Stimulated activated CD4-positive, alpha-beta T cell treated with anti-CD3 and anti-CD28 coated beads, TNF-alpha, amount 100 ng/mL, for 48 hours (primary cell): ENCODE measurements at regions not wholly inside any gene's neighbourhood (a gene's known extent, or its start where the extent isn't known, plus 50 kb on each side); places are given as distances from the start of the nearest gene placed in this dataset.

Experiments
- DNase-seq, 3 donors: peaks; one replicate each; pipeline ENCODE4 v3.0.0-alpha.2; 2020; ENCODE audit warnings: low read depth in 3 of 3

DNA sequence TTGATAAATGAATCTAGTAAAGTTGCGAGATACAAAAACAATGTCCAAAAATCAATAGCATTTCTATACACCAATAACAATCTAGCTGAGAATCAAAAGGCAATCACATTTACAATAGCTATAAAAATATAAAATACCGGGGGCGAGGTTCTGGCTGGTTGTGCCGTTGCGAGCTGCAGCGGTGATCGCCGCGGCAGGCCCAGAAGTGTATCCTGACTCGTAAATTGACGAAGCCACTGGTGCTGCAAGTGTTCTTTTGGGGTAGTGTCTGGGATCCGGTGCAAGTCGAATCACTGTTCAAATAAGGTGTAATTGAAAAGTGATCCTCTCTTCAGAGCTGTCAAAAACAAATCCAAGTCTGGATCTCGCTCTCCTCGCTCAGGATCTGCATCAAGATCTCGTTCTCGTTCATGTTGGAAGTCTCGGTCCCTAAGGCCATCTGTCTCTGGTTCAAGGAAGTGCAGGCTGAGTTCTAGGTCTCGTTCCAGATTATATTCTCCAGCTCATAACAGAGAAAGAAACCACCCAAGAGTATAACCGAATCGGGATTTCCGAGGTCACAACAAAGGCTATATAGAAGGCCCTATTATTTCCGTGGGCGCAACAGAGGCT lies 80.1 kb upstream of the STT3B start:
- DNase-seq: no peak

DNA sequence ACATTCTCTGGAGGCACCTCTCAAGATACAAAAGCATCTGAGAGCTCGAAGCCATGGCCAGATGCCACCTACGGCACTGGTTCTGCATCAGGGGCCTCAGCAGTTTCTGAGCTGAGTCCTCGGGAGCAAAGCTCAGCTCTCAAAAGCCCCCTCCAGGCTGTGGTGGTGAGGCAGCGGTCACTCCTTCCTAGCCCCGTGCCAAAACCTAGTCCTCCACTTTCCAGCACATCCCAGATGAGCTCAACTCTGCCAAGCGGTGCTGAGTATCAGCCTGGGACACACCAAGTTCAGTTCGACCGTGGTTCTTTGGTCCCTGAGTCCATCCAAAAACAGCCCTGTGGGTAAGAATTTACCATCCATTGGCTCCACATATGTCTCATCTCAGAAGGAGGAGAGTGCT lies 79.3 kb upstream of the STT3B start:
- DNase-seq: no peak

DNA sequence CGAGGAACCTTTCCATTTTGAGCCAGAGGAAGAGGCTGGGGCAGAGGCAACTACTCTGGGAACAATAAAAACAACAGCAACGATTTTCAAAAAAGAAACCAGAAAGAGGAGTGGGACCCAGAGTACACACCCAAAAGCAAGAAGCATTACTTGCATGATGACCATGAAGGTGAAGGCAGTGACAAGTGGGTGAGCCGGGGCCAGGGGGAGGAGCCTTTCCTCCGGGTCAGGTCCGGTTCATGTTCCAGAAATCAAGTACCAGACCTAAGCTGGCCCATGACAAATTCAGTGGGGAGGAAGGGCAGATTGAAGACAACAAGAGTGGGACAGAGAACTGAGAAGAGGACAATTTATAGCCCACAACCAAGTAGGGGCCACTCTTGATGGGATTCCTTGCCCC lies 77.2 kb upstream of the STT3B start:
- DNase-seq: no peak

DNA sequence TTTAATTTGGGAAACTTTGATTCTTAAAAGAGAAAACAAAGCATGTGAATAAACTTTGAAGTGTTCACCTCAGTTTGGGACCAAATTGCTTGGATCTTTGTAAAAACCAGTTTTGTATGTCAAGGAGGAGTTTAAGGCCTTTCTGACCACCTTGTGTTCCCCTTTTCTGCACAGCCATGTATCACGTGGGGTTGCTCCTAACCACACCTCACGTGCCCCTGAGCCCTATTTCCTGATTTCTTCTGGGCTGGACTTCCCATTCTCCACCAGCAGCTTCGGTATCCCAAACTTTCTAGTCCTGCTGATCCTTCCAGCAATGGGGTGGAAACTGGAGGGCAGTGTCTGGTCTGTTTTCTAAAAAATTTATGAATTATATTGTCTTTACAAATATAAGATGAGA lies 76.4 kb upstream of the STT3B start:
- DNase-seq: no peak

DNA sequence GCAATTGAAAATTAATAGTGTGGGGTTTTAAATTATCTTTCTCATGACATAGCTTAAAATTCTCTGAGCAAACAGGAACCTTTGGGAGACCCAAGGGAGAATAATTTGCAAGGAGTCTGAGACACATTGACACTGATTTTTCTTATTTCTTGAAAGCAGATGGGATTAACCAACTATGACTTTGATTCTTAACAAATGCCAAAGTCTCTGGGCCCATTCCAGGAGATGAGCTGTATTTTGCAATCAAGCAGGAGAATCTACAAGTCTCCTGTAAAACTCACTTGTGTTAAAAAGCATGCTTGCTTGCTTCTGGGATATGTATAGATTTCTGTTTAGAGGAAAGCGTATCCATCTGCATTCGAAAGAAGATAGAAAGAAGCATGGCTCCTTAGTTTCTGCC lies 71.3 kb upstream of the STT3B start:
- no peak for DNase-seq

DNA sequence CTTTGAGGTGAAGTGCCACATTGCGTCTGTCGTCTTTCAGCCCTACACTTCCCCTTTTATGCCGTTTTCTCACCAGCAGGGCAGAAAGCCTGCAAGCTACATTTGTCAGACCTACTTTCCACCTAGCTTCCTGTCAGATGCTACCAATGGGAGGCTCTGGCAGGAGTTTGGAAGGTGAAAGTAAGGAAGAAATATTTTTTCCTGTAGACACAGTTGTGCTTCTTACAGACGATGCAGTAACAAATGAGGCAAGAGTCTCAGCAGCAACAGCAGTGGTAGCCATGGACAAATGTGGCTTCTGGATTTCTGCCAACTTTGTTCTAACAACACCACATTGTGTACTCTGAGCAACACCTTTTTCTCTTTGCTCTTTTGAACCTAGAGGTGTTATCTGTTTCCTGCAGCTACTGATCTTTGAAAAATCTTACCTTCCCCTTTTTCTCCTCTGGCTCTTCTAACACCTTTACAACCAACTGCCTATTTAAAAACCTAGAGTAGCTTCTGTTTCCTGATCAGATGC lies 70.6 kb upstream of the STT3B start:
- DNase-seq: no peak

DNA sequence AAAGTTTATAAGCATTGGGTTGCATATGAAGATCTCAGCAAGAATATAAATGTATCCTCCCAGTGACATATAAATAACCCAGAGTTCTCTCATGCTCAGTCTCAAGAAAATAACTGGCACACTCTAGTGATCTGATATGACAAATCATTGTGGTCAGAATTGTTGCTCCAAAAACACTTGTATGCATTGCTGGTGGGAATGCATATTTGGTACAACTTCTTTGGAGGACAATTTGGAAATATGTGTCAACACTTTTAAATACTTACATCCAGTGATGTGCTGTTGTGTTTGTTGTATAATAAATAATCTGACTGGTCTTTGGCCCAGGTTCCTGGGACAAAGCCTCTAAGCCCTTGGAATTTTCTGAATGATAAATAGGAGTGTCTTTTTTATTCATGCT lies 66.7 kb upstream of the STT3B start:
- DNase-seq: no peak

DNA sequence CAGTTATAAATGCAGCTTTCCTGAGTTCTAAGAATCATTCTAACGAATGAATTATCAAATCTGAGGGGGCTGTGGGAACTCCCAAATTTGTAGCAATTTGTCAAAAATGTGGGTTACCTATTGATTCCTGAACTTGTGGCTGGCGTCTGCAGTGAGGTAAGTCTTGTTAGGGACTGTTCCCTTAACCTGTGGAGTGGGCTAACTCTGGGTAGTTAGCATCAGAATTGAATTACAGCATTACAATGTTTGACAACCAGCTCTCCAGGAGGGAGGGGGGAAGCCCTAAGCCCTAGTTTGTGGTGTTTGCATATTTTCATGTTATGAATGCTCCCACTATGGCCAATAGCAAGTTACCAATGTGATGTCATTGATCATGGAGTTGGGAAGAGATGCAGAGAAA lies 65.9 kb upstream of the STT3B start:
- no peak for DNase-seq

DNA sequence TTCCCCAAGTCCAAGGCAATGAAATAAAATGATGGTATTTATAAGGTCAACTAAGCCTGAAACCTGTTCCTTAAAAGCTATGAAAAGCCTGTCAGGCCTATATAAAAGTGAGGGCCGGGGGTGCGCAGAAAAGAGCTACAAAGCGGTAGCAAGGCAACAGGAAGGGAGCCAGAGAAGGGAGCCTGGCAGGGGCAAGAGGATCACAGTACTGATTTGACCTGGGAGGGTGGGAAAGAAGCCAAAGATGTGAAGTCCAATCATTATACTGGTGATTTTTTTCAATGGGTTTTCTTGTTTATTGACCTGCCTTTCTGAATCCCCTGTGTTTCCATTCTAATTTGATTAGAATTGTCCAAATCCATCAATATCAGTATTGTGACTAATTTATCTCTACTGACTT lies 64.3 kb upstream of the STT3B start:
- DNase-seq: no peak

DNA sequence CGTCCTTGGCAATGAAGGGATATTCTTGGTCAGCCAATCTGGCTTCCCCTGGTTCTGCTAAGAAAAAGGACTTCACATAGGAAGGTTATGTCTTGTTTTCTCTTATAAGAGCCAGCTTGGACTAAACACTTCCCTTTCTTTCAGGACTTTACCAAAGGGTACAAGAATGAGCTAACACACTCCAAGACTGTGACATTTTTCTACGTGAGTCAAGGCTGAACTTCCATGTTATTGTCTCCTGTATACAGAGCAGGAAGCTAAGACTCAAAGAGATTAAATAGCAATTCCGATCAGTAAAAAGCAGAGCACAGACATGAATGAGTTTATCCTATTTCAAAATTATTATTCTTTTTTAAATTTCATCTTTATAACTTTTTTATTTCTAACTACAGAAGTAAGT lies 63.3 kb upstream of the STT3B start:
- no peak for DNase-seq

DNA sequence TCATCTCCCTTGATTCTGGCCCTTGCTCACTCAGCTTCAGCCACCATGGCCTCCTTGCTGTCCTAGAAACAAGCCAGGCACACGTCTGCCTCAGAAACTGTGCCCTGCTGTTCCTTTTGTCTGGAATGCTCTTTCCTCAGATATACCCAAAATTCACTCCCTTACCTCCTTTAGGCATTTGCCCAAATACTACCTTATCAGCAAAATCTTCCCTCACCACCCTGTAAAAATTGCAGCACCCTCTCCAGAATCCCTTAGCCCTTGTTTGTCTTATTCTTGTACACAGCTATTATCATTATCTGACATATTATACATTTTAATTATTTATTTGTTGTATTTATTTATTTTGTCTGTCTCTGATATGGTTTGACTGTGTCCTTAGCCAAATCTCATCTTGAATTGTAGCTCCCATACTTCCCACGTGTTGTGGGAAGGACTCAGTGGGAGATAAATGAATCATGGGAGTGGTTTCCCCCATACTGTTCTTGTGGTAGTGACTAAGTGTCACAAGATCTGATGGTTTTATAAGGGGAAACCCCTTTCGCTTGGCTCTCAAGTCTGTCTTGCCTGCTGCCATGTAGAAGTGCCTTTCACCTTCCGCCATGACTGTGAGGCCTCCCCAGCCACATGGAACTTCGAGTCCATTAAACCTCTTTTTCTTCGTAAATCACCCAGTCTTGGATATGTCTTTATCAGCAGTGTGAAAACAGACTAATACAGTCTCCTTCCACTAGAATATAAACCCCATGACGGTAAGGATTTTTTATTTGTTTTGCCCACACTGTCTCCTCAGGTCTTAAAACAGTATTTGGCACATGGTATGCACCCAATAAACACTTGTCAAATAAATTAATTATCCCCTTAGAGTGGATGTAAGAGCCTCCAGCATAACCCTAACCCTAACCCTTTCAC lies 60.0 kb upstream of the STT3B start:
- DNase-seq: peak in 2 of 3 donors; percentile 20 to 32

DNA sequence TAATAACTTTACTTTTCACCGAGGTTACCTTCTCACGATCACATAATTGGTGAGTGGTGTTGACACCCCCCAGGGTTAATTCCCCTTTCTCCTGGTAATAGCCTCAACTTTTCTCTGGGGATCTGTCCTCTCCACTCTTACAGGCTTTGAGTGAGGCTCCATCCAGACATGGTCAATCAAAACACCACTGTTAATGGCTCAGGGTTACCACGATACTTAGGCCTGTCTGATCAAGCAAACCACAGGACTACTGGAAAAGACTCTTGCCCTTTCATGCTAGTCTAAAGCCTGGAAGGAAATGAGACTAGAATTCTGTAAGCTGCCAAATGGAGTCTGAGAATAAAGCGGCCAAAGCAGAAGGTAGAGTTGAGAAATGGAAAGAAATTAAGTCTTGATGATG lies 56.5 kb upstream of the STT3B start:
- DNase-seq: no peak

DNA sequence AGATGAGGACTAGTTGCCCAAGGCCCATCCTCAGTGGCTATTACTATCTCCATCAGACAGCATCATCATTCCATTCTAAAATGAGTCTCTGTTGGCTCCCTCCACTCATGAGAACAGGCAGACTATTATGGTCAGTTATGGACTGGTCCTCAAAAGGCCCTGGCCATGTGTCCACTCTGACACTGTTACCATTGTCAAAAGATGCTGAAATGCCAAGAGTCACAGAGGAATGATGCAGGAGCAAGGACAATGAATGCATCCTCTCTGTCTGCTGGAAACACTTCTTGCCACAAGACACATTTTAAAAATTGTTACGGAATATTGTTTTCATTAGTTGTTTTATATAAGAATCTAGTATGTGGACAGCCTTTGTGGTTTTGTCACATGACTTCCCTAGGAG lies 53.3 kb upstream of the STT3B start:
- no peak for DNase-seq

DNA sequence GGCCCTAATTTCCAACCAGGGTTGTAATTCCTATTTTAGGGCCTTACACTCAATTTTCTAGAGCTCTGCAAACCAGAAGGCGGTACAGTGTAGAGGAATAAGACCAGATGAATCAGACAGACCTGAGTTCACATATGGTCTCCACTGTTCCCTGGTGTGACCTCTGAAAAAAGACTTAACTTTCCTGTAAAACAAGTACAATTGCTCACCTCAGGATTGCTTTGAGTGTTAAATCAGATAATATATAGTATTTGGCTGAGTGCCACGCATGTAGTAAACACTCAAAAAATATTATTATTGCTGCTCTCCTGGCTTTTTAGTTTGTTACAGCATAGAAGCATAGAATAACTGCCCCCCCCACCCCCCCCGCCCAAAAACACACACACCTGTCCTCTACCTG lies 51.0 kb upstream of the STT3B start:
- DNase-seq: no peak

DNA sequence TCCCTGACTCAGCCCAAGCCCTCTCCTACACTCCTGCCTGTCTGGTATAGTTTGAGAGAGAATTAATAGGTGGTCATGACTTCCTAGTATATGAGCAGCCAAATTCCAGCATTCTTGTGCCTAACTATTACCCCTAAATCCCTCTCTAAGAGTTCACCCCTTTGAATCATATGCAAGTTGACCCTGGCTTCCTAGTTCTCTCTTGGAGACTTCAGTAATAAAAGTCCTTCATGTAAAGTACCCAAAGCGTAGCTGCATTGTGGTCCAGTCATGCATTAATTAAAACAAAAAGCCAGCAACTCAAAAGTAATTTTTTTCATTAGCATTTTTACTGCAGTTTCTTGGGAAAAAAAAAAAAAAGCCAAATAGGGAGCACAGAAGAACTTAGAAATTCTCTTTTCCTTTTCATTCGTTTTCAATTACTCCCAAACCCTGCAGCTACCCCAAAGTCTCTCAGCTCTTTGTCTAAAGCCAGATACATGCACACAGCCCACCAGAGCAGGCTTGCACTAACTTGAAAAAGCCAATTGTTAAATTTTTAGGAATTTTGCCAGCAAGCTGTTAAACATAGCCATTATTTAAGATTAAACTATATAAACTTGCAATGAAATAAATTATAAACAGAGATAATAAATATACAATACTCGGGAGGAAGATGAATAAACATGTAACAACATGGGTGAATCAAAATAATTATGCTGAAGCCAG lies 50.1 kb upstream of the STT3B start:
- DNase-seq: no peak
